ENCODE measurements at regions not wholly inside any gene's neighbourhood (a gene's known extent, or its start where the extent isn't known, plus 50 kb on each side); places are given as distances from the start of the nearest gene placed in this dataset.
A peak's percentile ranks its signal among the peaks of the same experiment; 100 is the strongest.

- no peaks in the 10 kb centered on the region for H3K27me3 Mint-ChIP-seq (ENCODE audit: low read depth)
- no peak for TF ChIP-seq CTCF (conservative IDR thresholded peaks at IDR 0.05)
- Histone ChIP-seq H4K8ac (replicated peaks; ENCODE audit: insufficient read length, low read depth, low read length) (no peak overlapping the region), H3K27ac (ENCODE audit: insufficient read length, low read depth, low read length) (no peak overlapping the region), H2AFZ (ENCODE audit: low read length) (no peak overlapping the region), H3K18ac (ENCODE audit: insufficient read length, low read depth, low read length) (no peak overlapping the region), H3K9me3 (ENCODE audit: control insufficient read depth, low read depth, low read length) (no peaks in the 10 kb centered on the region), H4K91ac (ENCODE audit: insufficient read length, low read depth, low read length) (no peak overlapping the region), H3K79me1 (ENCODE audit: insufficient read depth, low read depth, low read length, poor library complexity, severe bottlenecking) (no peaks in the 10 kb centered on the region), H2BK20ac (ENCODE audit: low read depth, low read length, poor library complexity, severe bottlenecking) (no peak overlapping the region), H3K4ac (ENCODE audit: low read depth, low read length) (no peak overlapping the region), H3K23ac (ENCODE audit: insufficient read length, low read depth, low read length) (no peak overlapping the region), H3K27me3 (ENCODE audit: insufficient read depth, low read length) (no peaks in the 10 kb centered on the region), H2BK15ac (ENCODE audit: low read depth, low read length) (no peak overlapping the region), H2BK120ac (ENCODE audit: low read depth, low read length, poor library complexity, severe bottlenecking) (no peak overlapping the region), H3K23me2 (ENCODE audit: insufficient read length, low read depth, low read length, poor library complexity, severe bottlenecking) (no peaks in the 10 kb centered on the region), H3K79me2 (ENCODE audit: insufficient read depth, low read length) (no peaks in the 10 kb centered on the region), H4K20me1 (ENCODE audit: control insufficient read depth, insufficient read depth, insufficient read length) (no peaks in the 10 kb centered on the region), H2AK5ac (ENCODE audit: insufficient read length, low read length) (no peak overlapping the region), H3K9ac (ENCODE audit: extremely low read depth, insufficient read length, low read length) (no peak overlapping the region), H2BK12ac (ENCODE audit: insufficient read length, low read depth, low read length) (no peak overlapping the region), H4K5ac (ENCODE audit: insufficient read length, low read depth, low read length) (no peak overlapping the region), H3K56ac (ENCODE audit: insufficient read length, low read depth, low read length) (no peak overlapping the region), H3K14ac (ENCODE audit: insufficient read depth, low read length) (0 out of 2 replicates have a peak overlapping the region, but pooled peaks have one; percentile 28), H3T11ph (ENCODE audit: low read length) (no peak overlapping the region), H3K4me1 (ENCODE audit: insufficient read depth, low read length) (no peaks in the 10 kb centered on the region), H2BK5ac (ENCODE audit: insufficient read length, low read length) (no peak overlapping the region), H3K4me2 (ENCODE audit: insufficient read depth, insufficient read length, low read length) (no peak overlapping the region)
- peaks cover 4 to 7% of the 10 kb centered on the region in 2 experiments for H3K4me1 Mint-ChIP-seq
- no peak for DNase-seq
- WGBS (ENCODE audit: extremely low coverage, insufficient read length, low lambda C conversion rate), result no CpG with 5 or more reads among the region's 2 CpGs
- H3K9me3 Mint-ChIP-seq, result no peaks in the 10 kb centered on the region
- no peaks in the 10 kb centered on the region; a peak in 1 of 7 replicates for H3K36me3 Mint-ChIP-seq (ENCODE audit: insufficient read depth in 1 of 3, low read depth in 3 of 3)
- no peak overlapping the region for H3K27ac Mint-ChIP-seq
- H3K4me3 Mint-ChIP-seq, result no peak overlapping the region
These were observed 89.7 kb downstream of the C11orf91 start for GRCh38 chr11:33610903-33611302.
